DND-41 (cell line): ENCODE measurements at regions not wholly inside any gene's neighbourhood (a gene's known extent, or its start where the extent isn't known, plus 50 kb on each side); places are given as distances from the start of the nearest gene placed in this dataset.

ENCODE experiments used
- ATAC-seq: fragments of 200-7000 bp; cut with Tn5 transposase; 3 replicates; pipeline ENCODE4 v1.9.1; 2021; ENCODE audit warnings: low read depth; ENCODE audit not compliant: insufficient read depth
- DNase-seq: peaks from one replicate; pipeline ENCODE4 v3.0.0-alpha.2; 2020
- H2AFZ ChIP-seq: 2 replicates; pipeline ENCODE4 v1.6.0; 2012; ENCODE audit warnings: low read depth, low read length
- H3K27ac ChIP-seq: 2 replicates; pipeline ENCODE4 v1.5.1; 2012; ENCODE audit warnings: low read length, inconsistent platforms
- H3K27me3 ChIP-seq: fragments of 200-600 bp; sonication (generic); 2 replicates; pipeline ENCODE4 v1.6.0; 2012; ENCODE audit warnings: low read length, mild to moderate bottlenecking, inconsistent platforms; ENCODE audit not compliant: insufficient read depth, poor library complexity
- H3K36me3 ChIP-seq: 2 replicates; pipeline ENCODE4 v1.5.1; 2012; ENCODE audit warnings: low read length, inconsistent platforms; ENCODE audit not compliant: insufficient read depth
- H3K4me1 ChIP-seq: 2 replicates; pipeline ENCODE4 v1.5.1; 2012; ENCODE audit warnings: mild to moderate bottlenecking, low read length; ENCODE audit not compliant: insufficient read depth
- H3K4me2 ChIP-seq: 2 replicates; pipeline ENCODE4 v1.6.0; 2012; ENCODE audit warnings: mild to moderate bottlenecking, moderate library complexity, low read length, inconsistent platforms; ENCODE audit not compliant: insufficient read depth
- H3K4me3 ChIP-seq, 2 experiments: fragments of 200-600 bp in 1 of 2; shearing (Covaris generic) in 1 of 2; 2 replicates each; pipeline ENCODE4 v1.5.1; 2012 to 2016; ENCODE audit warnings: inconsistent platforms in 2 of 2, low read length in 2 of 2, mild to moderate bottlenecking in 2 of 2, low read depth in 1 of 2, moderate library complexity in 1 of 2
- H3K79me2 ChIP-seq: 2 replicates; pipeline ENCODE4 v1.6.0; 2012; ENCODE audit warnings: low read length, inconsistent platforms; ENCODE audit not compliant: insufficient read depth
- H3K9ac ChIP-seq: 2 replicates; pipeline ENCODE4 v1.6.0; 2012; ENCODE audit warnings: low read depth, mild to moderate bottlenecking, inconsistent platforms, low read length, moderate library complexity
- H3K9me3 ChIP-seq: 2 replicates; pipeline ENCODE4 v1.5.1; 2012; ENCODE audit warnings: low read length, moderate library complexity, mild to moderate bottlenecking, inconsistent platforms; ENCODE audit not compliant: insufficient read depth, severe bottlenecking
- H4K20me1 ChIP-seq: 2 replicates; pipeline ENCODE4 v1.6.0; 2012; ENCODE audit warnings: low read length; ENCODE audit not compliant: insufficient read depth
- EZH2 ChIP-seq: IDR thresholded peaks from 3 replicates; pipeline ENCODE4 v1.6.1; 2012; ENCODE audit warnings: borderline replicate concordance, low read depth, mild to moderate bottlenecking, moderate library complexity, low read length, inconsistent platforms; ENCODE audit not compliant: severe bottlenecking
- TF ChIP-seq, protein P1 (sequence below): IDR thresholded peaks from 2 replicates; pipeline ENCODE4 v1.5.1; 2012; ENCODE audit warnings: borderline replicate concordance, low read length, moderate library complexity, mild to moderate bottlenecking; ENCODE audit not compliant: poor library complexity, severe bottlenecking; ENCODE audit errors: extremely low read depth

DNA sequence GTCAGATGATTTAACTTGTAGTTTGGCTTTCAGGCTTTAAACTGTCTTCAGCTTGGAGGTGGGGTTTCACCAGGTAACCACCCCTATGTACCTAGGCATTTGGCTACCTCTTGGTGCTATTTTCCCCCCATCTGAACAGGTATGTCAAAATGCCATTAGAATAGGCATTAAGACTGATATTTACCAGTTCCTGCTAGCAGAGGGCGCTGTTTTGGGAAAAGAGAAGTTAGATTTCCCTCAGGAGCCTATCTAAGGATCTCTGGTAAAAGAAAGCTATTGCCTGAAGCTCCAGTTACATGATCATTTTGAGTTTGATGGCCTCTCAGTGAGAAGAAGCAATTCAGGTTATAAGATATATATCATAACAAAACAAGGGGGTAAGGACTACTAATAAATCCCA, 879.1 kb downstream of the SH3BGRL start:
- no peak overlapping the region for H3K4me2 ChIP-seq
- no peak for TF ChIP-seq EZH2
- TF ChIP-seq, protein P1, sequence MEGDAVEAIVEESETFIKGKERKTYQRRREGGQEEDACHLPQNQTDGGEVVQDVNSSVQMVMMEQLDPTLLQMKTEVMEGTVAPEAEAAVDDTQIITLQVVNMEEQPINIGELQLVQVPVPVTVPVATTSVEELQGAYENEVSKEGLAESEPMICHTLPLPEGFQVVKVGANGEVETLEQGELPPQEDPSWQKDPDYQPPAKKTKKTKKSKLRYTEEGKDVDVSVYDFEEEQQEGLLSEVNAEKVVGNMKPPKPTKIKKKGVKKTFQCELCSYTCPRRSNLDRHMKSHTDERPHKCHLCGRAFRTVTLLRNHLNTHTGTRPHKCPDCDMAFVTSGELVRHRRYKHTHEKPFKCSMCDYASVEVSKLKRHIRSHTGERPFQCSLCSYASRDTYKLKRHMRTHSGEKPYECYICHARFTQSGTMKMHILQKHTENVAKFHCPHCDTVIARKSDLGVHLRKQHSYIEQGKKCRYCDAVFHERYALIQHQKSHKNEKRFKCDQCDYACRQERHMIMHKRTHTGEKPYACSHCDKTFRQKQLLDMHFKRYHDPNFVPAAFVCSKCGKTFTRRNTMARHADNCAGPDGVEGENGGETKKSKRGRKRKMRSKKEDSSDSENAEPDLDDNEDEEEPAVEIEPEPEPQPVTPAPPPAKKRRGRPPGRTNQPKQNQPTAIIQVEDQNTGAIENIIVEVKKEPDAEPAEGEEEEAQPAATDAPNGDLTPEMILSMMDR, result peak; percentile 11
- H3K4me3 ChIP-seq, result no peak overlapping the region
- no peak overlapping the region for H3K9ac ChIP-seq
- peaks cover 7% of the 10 kb centered on the region for H3K9me3 ChIP-seq
- H3K79me2 ChIP-seq, result no peaks in the 10 kb centered on the region
- H3K27me3 ChIP-seq, result no peaks in the 10 kb centered on the region
- DNase-seq, result no peak
- no peak overlapping the region for H3K27ac ChIP-seq
- no peaks in the 10 kb centered on the region for H3K36me3 ChIP-seq
- H2AFZ ChIP-seq, result no peak overlapping the region
- no peaks in the 10 kb centered on the region for H3K4me1 ChIP-seq
- no peaks in the 10 kb centered on the region for H4K20me1 ChIP-seq
- no peak for ATAC-seq

DNA sequence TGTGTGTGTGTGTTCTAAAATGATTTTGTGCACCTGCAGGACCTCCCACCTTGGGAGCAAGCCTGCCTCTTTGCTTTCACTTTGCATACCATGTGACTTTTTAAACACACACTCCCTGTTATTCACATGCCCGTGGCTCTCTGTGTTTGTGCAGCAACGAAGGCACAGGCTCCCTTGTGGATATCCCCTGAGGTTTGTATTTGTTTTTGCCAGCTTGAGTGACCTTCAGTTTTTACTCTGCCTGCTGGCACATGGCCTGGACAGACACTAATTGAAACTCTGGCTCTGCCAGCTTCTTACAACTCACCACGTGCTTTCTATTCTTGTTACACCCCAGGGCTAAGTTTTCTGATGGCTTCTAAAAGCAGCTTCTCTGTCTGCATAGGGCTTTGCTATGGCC, 885.8 kb downstream of the SH3BGRL start:
- Histone ChIP-seq H4K20me1 (no peaks in the 10 kb centered on the region), H3K4me2 (peak overlapping the region; percentile 29; the same call in 1 of the 2 replicates), H2AFZ (peak overlapping the region; percentile 19), H3K36me3 (no peaks in the 10 kb centered on the region), H3K4me3 (no peak overlapping the region), H3K79me2 (no peaks in the 10 kb centered on the region), H3K27me3 (no peaks in the 10 kb centered on the region), H3K9me3 (peaks cover 7% of the 10 kb centered on the region), H3K27ac (no peak overlapping the region), H3K9ac (no peak overlapping the region), H3K4me1 (peaks cover 32% of the 10 kb centered on the region)
- ATAC-seq (peak; percentile 68), DNase-seq (peak; percentile 29)
- TF ChIP-seq, protein P1, result no peak
- TF ChIP-seq EZH2, result no peak

GRCh38 chrX:82092307-82092706, 890.4 kb downstream of the SH3BGRL start:
- Histone ChIP-seq H3K4me1 (peaks cover 28% of the 10 kb centered on the region), H4K20me1 (no peaks in the 10 kb centered on the region), H3K9me3 (no peaks in the 10 kb centered on the region), H3K27me3 (no peaks in the 10 kb centered on the region), H3K4me3 (no peak overlapping the region), H2AFZ (no peak overlapping the region), H3K36me3 (no peaks in the 10 kb centered on the region), H3K27ac (no peak overlapping the region), H3K79me2 (no peaks in the 10 kb centered on the region), H3K4me2 (no peak overlapping the region), H3K9ac (no peak overlapping the region)
- peak; percentile 14 for DNase-seq
- TF ChIP-seq EZH2, result no peak
- ATAC-seq, result peak; percentile 86

GRCh38 chrX:82125103-82125502, 923.2 kb downstream of the SH3BGRL start:
- H3K9ac ChIP-seq, result no peak overlapping the region
- no peak overlapping the region for H3K27ac ChIP-seq
- no peak overlapping the region for H2AFZ ChIP-seq
- H3K4me1 ChIP-seq, result peaks cover 11% of the 10 kb centered on the region; the same call in 1 of the 2 replicates
- no peaks in the 10 kb centered on the region for H3K9me3 ChIP-seq
- no peak overlapping the region for H3K4me2 ChIP-seq
- TF ChIP-seq, protein P1, result no peak
- TF ChIP-seq EZH2, result no peak
- ATAC-seq (no peak), DNase-seq (no peak)
- H4K20me1 ChIP-seq, result no peaks in the 10 kb centered on the region
- no peaks in the 10 kb centered on the region for H3K27me3 ChIP-seq
- H3K79me2 ChIP-seq, result no peaks in the 10 kb centered on the region
- H3K36me3 ChIP-seq, result no peaks in the 10 kb centered on the region
- H3K4me3 ChIP-seq, result no peak overlapping the region
